Left colon (tissue), 2 donors: ENCODE measurements at regions not wholly inside any gene's neighbourhood (a gene's known extent, or its start where the extent isn't known, plus 50 kb on each side); places are given as distances from the start of the nearest gene placed in this dataset.

Experiments used
- ATAC-seq: fragments of 200-7000 bp; cut with Tn5 transposase; one replicate; pipeline ENCODE4 v1.9.1; 2020; ENCODE audit warnings: mild to moderate bottlenecking, moderate library complexity
- DNase-seq, 2 donors: peaks; one replicate each; pipeline ENCODE4 v3.0.0-alpha.2; 2020
- intact Hi-C, 2 donors: fragments of 100-400 bp; cut with DNase I in 1 of 2; cut with micrococcal nuclease in 1 of 2; formaldehyde crosslinking; loops; one replicate each; pipeline versions ENCODE4 v1.11.2 to v1.14.0; 2022; cut with DNase I, micrococcal nuclease
- donor health status: DM: no; HTN: no; CAD: no.
- donor health status: DM: yes; HTN: yes; CAD: no.

GRCh38 chr2:64369706-64370105 is 84.3 kb upstream of the LGALSL start:
- intact Hi-C loops, result no loop called here
- no peak for ATAC-seq
- no peak for DNase-seq

- intact Hi-C loops, result no loop called here
- DNase-seq (no peak), ATAC-seq (no peak)
Observed at GRCh38 chr2:64371727-64372126, 82.2 kb upstream of the LGALSL start.

GRCh38 chr2:64374686-64375085 is 79.3 kb upstream of the LGALSL start:
- ATAC-seq, result no peak
- intact Hi-C loops, result no loop called here
- no peak for DNase-seq

- ATAC-seq, result peak; percentile 71
- intact Hi-C loops, result no loop called here
Observed at GRCh38 chr2:64376926-64377325, 77.0 kb upstream of the LGALSL start.

GRCh38 chr2:64379186-64379585 is 74.8 kb upstream of the LGALSL start:
- DNase-seq (no peak), ATAC-seq (no peak)
- intact Hi-C loops, result no loop called here

More at GRCh38 chr2:64376926-64377325, 77.0 kb upstream of the LGALSL start:
- no peak for DNase-seq

- ATAC-seq (no peak), DNase-seq (no peak)
- intact Hi-C loops, result no loop called here
Observed at GRCh38 chr2:64380853-64381527, 73.0 kb upstream of the LGALSL start.

GRCh38 chr2:64383016-64383591 is 70.9 kb upstream of the LGALSL start:
- DNase-seq, result no peak
- intact Hi-C loops, result no loop called here
- ATAC-seq, result no peak

GRCh38 chr2:64383881-64384280 is 70.1 kb upstream of the LGALSL start:
- no peak for ATAC-seq
- DNase-seq, result no peak
- intact Hi-C loops, result no loop called here

- DNase-seq, result no peak
- ATAC-seq, result no peak
Observed at GRCh38 chr2:64386676-64387075, 67.3 kb upstream of the LGALSL start.

GRCh38 chr2:64390586-64390985 is 63.4 kb upstream of the LGALSL start:
- ATAC-seq (no peak), DNase-seq (no peak)
- intact Hi-C loops, result no loop called here

More at GRCh38 chr2:64386676-64387075, 67.3 kb upstream of the LGALSL start:
- intact Hi-C loops, result no loop called here

GRCh38 chr2:64391424-64391823 is 62.5 kb upstream of the LGALSL start:
- ATAC-seq (peak; percentile 66), DNase-seq (no peak)
- intact Hi-C loops, result no loop called here

GRCh38 chr2:64391940-64392339 is 62.0 kb upstream of the LGALSL start:
- DNase-seq (no peak), ATAC-seq (peak; percentile 85)
- intact Hi-C loops, result no loop called here

GRCh38 chr2:64392529-64392928 is 61.4 kb upstream of the LGALSL start:
- intact Hi-C loops, result no loop called here
- ATAC-seq (peak; percentile 22), DNase-seq (no peak)

- intact Hi-C loops, result no loop called here
- no peak for ATAC-seq
- DNase-seq, result no peak
Observed at GRCh38 chr2:64393383-64394010, 60.5 kb upstream of the LGALSL start.

- intact Hi-C loops, result no loop called here
- no peak for DNase-seq
- no peak for ATAC-seq
Observed at GRCh38 chr2:64394153-64394552, 59.8 kb upstream of the LGALSL start.

- no peak for ATAC-seq
- no peak for DNase-seq
- intact Hi-C loops, result no loop called here
Observed at GRCh38 chr2:64396001-64396400, 58.0 kb upstream of the LGALSL start.

GRCh38 chr2:64396551-64396950 is 57.4 kb upstream of the LGALSL start:
- ATAC-seq (no peak), DNase-seq (no peak)
- intact Hi-C loops, result no loop called here

- DNase-seq (no peak), ATAC-seq (no peak)
- intact Hi-C loops, result no loop called here
Observed at GRCh38 chr2:64398516-64399129, 55.3 kb upstream of the LGALSL start.

- ATAC-seq (no peak), DNase-seq (no peak)
- intact Hi-C loops, result no loop called here
Observed at GRCh38 chr2:64399521-64399920, 54.4 kb upstream of the LGALSL start.

- intact Hi-C loops, result no loop called here
- DNase-seq, result no peak
- ATAC-seq, result no peak
Observed at GRCh38 chr2:64400105-64400728, 53.7 kb upstream of the LGALSL start.
